Stimulated activated CD8-positive, alpha-beta memory T cell treated with anti-CD3 and anti-CD28 coated beads, Interleukin-4, amount 100 ng/mL, for 48 hours (primary cell): ENCODE measurements at regions not wholly inside any gene's neighbourhood (a gene's known extent, or its start where the extent isn't known, plus 50 kb on each side); places are given as distances from the start of the nearest gene placed in this dataset.

ENCODE experiments used
- DNase-seq: peaks from one replicate; pipeline ENCODE4 v3.0.0-alpha.2; 2020

DNA sequence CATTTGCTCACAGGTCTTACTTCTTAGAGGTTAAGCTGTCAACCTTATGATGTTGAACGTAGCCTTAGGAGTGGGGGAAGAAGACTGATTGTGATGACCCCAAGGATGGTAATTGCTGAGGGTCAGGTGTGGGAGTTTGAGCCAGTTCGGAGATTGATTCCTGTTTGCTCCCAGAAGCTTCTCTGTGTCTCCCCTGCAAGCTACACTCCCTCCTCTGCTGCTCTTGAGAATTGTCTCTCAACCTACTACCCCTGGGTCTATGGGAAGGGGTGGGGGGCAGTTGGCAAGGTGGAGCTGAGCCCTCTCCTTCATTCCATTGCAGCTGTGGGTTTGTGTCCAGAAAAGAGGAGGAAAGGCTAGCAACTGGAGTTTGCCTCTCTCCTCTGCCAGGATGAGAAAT, 113.8 kb downstream of the PLEKHG1 start:
- DNase-seq = no peak

DNA sequence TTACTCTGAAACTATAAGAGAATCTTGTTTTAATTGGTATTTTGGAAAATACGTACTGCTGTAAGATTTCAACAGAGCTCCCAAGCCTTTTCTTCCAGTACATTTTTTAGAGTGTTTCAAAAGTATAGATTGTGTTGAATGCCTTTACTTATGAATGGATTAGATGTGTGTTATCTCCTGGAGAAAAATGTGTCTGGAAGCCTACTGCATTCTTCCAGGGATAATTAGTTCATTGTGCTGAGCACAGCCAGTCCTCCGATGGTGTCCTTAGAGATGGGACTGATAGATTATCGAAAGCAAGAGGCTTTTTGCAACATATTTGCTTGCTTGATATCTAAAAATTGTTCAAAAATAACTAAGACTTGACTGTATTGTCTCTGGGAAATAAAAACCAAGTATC, 114.2 kb downstream of the PLEKHG1 start:
- DNase-seq = no peak

DNA sequence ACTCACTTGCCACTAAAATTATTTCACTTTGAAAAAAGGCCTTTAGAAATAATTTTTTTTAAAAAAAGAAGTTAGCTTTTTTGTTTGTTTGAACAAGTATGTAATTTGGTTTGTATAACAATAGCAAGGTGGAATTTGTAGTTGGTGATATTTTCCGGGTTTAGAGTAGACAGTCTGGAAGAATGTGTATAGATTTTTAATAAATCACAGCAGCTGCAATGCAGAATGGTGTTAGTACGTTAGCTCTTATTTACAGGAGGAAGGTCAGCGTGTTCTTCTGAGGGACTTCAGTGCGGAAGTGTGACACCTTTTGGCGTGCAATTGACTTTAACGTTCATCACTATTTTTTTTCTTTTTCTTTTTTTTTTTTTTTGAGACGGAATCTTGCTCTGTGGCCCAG, 115.4 kb downstream of the PLEKHG1 start:
- no peak for DNase-seq

DNA sequence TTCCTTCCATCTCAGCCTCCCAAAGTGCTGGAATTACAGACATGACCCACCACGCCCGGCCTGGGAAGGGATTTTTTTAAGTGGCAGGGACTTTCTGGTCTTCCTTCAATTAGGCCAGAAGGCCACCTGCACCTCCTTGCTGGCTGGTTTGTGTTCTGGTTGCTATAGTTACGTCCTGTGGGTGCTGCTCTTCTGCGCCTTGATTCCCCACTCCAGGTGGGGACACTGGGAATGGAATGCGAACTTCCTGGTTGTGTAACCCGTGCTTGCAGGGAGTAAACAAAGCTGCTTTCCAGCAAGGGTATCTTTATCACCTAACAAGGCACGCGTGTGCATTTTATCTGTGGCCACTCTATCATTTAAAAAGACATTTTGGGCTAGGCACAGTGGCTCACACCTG, 117.7 kb downstream of the PLEKHG1 start:
- no peak for DNase-seq

- no peak for DNase-seq
Measured at GRCh38 chr6:150719099-150719766, 119.5 kb downstream of the PLEKHG1 start.

- DNase-seq = no peak
Measured at GRCh38 chr6:150719831-150720230, 120.1 kb downstream of the PLEKHG1 start.

GRCh38 chr6:150720774-150721233, 121.1 kb downstream of the PLEKHG1 start:
- no peak for DNase-seq

DNA sequence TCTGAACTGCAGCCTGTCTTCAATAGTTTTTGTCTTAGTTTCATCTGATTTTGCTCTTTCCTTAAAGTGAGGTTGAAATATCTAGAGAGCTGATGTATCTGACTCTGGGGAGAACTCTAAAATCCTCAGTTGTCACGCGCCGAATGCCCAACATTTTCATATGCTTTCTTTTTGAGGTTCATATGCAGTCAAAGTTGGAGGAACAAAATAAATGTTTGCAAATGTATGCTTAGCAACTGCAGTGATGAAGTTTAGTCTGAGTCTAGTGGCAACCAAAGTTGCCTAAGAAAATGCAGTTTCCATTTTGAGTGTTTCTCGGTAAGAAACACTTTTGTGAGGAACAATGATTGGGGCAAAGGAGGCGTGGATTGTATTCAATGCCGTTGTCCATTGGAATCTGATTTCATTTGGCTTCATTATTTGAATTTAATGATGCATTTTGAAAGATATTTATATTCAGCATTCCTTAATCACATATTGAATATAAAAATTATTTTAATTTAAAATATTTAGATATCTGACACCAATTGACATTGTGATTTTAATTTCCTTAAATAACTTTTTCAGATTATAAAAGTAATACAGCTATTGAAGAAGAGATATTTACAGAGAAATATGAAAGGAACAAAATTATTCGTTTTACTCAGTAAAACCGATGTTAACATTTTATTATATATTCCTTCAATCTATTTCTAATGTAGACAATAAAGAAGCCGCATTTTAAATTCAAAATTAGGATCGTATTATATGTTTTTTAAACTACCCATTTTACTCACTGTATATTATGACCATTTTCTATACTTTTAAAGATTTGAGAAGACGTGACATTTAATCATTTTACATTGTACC, 122.0 kb downstream of the PLEKHG1 start:
- DNase-seq = no peak

- no peak for DNase-seq
Measured at GRCh38 chr6:150722614-150723344, 123.1 kb downstream of the PLEKHG1 start.

DNA sequence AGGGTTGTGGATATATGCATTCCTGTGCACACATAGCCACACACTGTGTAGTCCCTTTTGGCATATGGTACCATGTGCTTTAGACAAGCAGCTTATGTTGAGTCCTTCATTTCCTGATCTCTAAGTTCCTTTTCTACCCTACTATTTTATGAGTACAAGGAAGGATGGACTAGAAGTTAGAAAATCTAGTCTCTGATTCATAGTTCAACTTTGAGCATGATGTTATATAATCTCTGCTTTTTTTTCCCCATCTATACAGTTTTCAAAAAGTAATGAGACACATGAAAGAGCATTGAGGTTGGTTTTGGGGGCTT, 123.6 kb downstream of the PLEKHG1 start:
- no peak for DNase-seq

DNA sequence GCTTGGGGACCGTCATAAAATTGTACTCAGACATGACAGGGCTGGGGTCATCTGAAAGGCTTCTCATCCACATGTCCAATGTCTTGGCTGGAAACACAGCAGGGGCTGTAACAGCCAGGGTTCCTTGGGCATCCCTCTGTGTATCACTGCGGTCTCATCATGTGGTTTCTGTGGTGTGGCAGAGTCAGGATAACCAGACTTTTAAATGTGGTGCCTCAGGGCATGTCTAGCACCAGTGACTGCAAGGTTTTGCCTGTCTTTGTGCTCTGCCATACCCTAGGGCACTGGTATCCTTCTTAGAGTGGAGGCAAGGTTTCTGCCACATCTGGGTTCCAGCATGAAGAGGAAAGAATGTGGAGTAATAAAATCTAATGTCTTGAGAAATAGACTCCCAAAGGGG, 124.2 kb downstream of the PLEKHG1 start:
- no peak for DNase-seq

DNA sequence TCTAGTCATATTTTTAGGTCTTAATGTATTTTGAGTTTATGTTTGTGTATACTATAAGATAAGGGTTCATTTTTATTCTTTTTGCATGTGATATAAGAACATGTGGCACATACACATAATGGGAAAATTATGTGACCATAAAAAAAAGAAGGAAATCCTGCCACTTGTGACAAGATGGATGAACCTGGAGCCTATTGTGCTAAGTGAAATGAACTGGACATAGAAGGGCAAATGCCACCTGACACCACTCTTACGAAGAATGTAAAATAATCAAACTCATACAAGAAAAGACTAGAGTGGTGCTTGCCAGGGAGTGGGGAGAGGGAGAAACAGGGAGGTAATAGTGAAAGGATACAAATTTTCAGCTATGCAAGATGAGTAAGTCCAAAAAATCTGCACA, 126.1 kb downstream of the PLEKHG1 start:
- no peak for DNase-seq

- no peak for DNase-seq
Measured at GRCh38 chr6:150729188-150729748, 129.6 kb downstream of the PLEKHG1 start.

GRCh38 chr6:150730801-150731457, 131.2 kb downstream of the PLEKHG1 start:
- DNase-seq = no peak

GRCh38 chr6:150732765-150733539, 132.6 kb upstream of the MTHFD1L start:
- no peak for DNase-seq

DNA sequence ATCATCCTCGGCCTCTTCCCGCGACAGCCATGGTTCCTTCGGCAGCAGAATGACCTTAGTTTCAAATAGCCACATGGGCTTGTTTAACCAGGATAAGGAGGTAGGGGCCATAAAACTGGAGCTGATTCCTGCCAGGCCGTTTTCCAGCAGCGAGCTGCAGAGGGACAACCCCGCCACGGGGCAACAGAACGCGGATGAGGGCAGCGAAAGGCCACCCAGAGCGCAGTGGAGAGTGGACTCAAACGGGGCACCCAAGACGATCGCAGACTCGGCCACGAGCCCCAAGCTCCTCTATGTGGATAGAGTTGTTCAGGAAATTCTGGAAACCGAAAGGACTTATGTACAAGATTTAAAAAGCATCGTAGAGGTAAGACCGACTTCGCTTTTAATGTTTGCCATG, 131.8 kb upstream of the MTHFD1L start:
- no peak for DNase-seq

DNA sequence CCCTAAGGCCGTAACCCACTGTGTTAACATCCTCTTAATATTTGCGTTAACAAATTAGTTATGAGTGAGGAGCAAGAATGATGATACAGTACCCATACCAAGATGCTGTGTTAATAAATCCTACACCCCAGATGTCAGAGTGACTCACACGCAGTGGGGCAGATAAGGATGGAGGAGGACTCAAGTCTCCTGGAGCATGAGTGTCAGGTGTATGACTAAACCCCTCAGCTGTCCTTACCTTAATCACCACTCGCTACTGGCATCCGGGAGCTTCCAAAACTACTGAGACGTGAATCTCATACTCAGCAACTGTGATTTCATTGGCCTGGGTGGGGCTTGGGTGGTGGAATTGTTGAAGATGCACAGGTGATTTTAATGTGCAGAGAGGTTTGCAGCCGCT, 131.3 kb upstream of the MTHFD1L start:
- no peak for DNase-seq

GRCh38 chr6:150735341-150735851, 130.1 kb upstream of the MTHFD1L start:
- no peak for DNase-seq

DNA sequence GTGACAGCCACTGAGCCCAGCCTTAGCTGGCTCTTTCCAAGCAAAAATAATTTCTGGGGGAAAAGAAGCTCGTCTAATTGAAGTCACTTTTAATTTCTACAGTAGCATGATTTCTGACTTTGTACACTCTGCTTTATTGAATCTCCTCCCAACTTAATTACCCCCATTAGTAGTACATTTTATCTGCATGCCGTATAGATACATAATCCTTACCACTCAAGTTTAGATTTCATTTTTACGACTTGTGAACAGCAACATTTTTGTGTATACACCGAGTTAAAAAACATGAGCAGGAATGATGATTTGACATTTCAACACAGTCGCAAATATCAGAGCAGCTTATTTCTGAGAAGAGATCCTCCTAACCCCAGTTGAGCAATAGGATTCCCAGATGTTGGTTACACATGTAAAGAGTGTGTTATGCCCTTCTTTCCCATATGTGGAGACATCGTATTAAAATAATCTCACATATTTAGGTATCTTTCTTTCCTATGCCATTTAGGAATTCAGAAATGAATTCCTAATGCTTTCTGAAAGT, 127.3 kb upstream of the MTHFD1L start:
- no peak for DNase-seq

- no peak for DNase-seq
Measured at GRCh38 chr6:150739711-150740349, 125.7 kb upstream of the MTHFD1L start.

GRCh38 chr6:150740453-150740852, 125.0 kb upstream of the MTHFD1L start:
- no peak for DNase-seq
